GM19397 (cell line): ENCODE measurements at regions not wholly inside any gene's neighbourhood (a gene's known extent, or its start where the extent isn't known, plus 50 kb on each side); places are given as distances from the start of the nearest gene placed in this dataset.
"Not testable (repeated sequence)": the region's sequence is repeated elsewhere in the genome, so short reads cannot be mapped to it uniquely, and the experiment has no call there.

Source experiments
- ATAC-seq: cut with Tn5 transposase; IDR thresholded peaks from one replicate; pipeline ENCODE4 v1.9.1; 2021; ENCODE audit warnings: mild to moderate bottlenecking, moderate library complexity; ENCODE audit not compliant: unreplicated experiment

DNA sequence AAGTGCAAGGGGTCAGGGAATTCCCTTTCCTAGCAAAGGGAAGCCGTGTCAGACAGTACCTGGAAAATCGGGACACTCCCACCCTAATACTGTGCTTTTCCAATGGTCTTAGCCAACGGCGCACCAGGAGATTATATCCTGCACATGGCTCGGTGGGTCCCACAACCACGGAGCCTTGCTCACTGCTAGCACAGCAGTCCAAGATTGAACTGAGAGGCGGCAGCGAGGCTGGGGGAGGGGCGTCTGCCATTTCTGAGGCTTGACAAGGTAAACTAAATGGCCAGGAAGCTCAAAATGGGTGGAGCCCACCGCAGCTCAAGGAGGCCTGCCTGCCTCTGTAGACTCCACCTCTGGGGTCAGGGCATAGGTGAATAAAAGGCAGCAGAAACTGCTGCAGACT, 76.5 kb upstream of the LINC00632 start:
- not testable (repeated sequence) for ATAC-seq

GRCh38 chrX:140608111-140608510, 101.4 kb upstream of the LINC00632 start:
- ATAC-seq, result no peak

DNA sequence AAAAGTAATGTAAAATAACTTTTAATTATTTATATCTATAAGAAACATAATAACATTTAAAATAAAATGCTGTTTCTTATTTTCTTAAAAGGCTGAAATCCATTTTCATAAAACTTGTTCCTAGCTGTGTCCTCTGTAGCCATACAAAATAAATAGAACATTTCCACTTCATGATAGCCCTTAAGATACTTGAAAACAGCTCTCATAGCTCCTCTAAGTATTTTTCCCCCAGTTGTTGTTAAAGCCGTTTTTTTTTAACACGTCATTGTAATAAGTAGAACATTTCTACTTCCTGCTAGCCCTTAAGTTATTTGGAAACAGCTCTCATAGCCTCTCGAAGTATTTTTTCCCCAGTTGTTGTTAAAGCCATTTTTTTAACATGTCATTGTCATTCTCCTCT, 97.3 kb upstream of the SOX3 start:
- ATAC-seq, result no peak

- ATAC-seq, result no peak
Measured at GRCh38 chrX:140599851-140600250, 95.0 kb upstream of the SOX3 start.

GRCh38 chrX:140589657-140590056, 84.8 kb upstream of the SOX3 start:
- no peak for ATAC-seq

DNA sequence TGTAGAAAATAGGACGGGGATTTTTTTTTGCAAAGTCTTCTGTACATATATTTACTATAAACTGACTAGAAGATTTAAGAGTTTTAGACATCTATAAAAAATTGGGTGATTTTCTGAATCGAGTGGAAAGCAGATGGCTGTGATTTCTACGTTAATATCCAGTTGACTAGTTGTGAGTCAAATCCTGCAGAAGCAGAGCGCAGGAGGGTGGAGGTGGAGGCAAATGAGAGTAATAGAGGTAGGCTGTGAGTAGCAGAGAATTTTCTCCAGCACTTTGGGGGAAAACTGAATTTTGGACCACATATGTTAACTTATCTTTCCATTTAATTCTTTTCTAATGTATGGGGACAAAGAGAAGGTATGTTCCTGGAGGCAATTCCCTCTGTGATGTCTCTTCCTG, 82.1 kb upstream of the SOX3 start:
- ATAC-seq, result no peak

DNA sequence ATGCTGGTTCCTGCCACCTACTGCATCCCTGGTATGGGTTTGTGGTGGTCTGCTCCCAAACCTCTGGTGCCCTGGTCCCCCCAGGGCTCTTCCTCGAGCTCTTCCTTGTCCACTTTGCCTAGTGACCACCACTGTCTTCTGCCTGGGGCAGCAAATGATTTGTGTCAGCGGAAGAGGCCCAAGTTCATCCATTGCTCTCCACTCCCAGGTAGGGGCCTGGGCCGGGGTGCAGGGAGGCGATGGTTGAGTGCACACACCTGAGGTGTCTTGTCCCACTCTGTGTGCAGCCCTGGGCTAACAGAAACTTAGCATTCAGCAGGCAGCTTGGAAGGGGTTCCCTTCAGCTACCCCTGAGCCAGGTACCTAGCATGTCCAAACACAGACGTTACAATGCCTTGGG, 75.6 kb upstream of the SOX3 start:
- no peak for ATAC-seq

DNA sequence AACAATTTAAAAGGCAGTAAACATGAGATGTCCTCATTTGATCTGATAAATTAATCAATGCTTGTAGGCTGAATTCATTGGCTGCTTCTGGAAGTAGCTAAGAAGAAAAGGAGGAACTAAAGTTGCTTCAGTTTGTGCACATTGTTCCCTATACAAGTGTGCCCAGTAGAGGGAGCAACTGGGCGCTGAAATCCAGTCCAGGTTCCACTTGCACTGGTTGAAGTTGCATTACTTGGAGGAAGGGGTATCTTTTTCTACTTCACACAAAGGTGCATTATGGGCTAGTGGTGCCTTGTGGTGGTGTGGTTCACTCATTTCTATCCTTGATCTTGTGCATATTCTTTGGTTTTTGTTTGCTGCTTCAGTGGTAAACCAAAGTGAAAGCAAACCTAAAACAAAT, 67.9 kb upstream of the SOX3 start:
- ATAC-seq, result peak; percentile 77

DNA sequence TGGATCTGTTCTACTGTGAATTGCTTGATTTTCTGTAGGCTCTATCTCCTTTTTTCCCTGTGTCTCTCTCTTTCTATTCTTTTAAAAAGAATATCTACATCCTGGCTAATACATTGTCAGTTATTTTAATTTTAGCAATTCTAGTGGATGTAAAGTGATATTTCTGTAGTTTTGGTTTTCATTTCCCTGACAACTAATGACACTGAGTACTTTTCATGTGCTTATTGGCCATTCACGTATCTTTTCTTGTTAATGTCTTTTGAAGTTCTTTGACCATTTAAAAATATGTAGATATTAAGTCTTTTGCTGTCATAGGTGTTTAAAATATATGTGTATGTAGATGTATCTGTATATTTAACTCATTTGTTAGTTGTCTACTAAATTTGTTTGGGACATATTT, 59.0 kb upstream of the SOX3 start:
- no peak for ATAC-seq
